GM12864 (cell line): ENCODE measurements at regions not wholly inside any gene's neighbourhood (a gene's known extent, or its start where the extent isn't known, plus 50 kb on each side); places are given as distances from the start of the nearest gene placed in this dataset.

ENCODE experiments used
- DNase-seq: peaks from one replicate; pipeline ENCODE4 v3.0.0-alpha.2; 2011; ENCODE audit warnings: low read depth
- H3K4me3 ChIP-seq: 2 replicates; pipeline ENCODE4 v1.5.1; 2011; ENCODE audit warnings: mild to moderate bottlenecking, low read depth, low read length, control low read depth
- CTCF ChIP-seq: IDR thresholded peaks from 2 replicates; pipeline ENCODE4 v1.5.1; 2011; ENCODE audit warnings: low read depth, mild to moderate bottlenecking, moderate library complexity, low read length, control low read depth, inconsistent platforms; ENCODE audit errors: missing control alignments

GRCh38 chr12:76276499-76277151 lies 71.6 kb downstream of the BBS10 start:
- DNase-seq = no peak
- H3K4me3 ChIP-seq = no peak overlapping the region
- TF ChIP-seq CTCF = no peak

- DNase-seq = no peak
- no peak for TF ChIP-seq CTCF
- H3K4me3 ChIP-seq = no peak overlapping the region
Measured at GRCh38 chr12:76275511-76276093, 72.6 kb downstream of the BBS10 start.

- TF ChIP-seq CTCF = no peak
- H3K4me3 ChIP-seq = no peak overlapping the region
- DNase-seq = no peak
Measured at GRCh38 chr12:76274420-76275083, 73.7 kb downstream of the BBS10 start.

GRCh38 chr12:76272287-76272686 lies 75.9 kb downstream of the BBS10 start:
- H3K4me3 ChIP-seq = no peak overlapping the region
- DNase-seq = no peak
- TF ChIP-seq CTCF = no peak

- TF ChIP-seq CTCF = no peak
- H3K4me3 ChIP-seq = no peak overlapping the region
- DNase-seq = no peak
Measured at GRCh38 chr12:76270657-76271358, 77.4 kb downstream of the BBS10 start.

- no peak for DNase-seq
- no peak for TF ChIP-seq CTCF
- H3K4me3 ChIP-seq = no peak overlapping the region
Measured at GRCh38 chr12:76268267-76268666, 79.9 kb downstream of the BBS10 start.
